Stimulated activated CD8-positive, alpha-beta memory T cell treated with anti-CD3 and anti-CD28 coated beads, Interleukin-2, amount 100 ng/mL, for 1 hour (primary cell): ENCODE measurements at regions not wholly inside any gene's neighbourhood (a gene's known extent, or its start where the extent isn't known, plus 50 kb on each side); places are given as distances from the start of the nearest gene placed in this dataset.

Experiments used
- DNase-seq, 2 donors: peaks; one replicate each; pipeline ENCODE4 v3.0.0-alpha.2; 2020; ENCODE audit warnings: low read depth in 2 of 2

DNA sequence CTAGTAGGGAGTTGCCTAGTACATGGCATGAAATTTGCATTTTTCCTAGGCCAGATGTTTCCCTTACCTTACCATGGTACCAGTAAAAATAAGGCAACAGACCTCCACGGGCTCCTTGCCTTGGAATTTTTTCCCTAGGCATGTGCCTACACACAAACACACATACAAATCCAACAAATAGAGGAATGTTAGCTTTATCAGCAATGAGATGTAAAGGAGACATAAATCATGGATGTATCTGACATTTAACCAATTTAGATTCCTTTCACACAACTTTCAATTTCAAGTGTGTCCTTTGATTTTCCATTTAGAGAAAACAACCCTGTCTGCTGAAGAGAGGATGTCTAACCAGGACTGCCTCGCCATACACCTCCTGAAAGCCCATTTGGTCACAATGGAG lies 209.7 kb upstream of the SP4 start:
- DNase-seq: no peak

DNA sequence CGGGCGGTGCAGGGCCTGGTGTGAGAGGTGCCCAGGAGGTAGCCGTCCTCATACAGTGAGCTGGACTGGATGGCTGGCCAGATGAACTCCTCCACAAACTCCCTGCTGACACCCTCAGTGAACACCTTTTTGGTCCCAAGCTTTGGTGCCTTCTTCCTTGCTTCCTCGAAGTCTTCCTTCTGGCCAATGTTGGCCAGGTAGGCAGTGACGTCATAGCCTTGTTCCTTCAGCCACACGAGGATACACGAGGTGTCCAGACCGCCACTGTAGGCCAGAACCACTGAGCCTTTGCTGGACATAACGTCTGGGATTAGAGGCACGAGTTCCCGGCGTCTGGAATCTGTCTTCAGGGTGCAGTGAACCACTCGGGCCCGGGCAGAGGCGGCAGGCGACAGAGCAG lies 206.8 kb upstream of the SP4 start:
- no peak for DNase-seq

DNA sequence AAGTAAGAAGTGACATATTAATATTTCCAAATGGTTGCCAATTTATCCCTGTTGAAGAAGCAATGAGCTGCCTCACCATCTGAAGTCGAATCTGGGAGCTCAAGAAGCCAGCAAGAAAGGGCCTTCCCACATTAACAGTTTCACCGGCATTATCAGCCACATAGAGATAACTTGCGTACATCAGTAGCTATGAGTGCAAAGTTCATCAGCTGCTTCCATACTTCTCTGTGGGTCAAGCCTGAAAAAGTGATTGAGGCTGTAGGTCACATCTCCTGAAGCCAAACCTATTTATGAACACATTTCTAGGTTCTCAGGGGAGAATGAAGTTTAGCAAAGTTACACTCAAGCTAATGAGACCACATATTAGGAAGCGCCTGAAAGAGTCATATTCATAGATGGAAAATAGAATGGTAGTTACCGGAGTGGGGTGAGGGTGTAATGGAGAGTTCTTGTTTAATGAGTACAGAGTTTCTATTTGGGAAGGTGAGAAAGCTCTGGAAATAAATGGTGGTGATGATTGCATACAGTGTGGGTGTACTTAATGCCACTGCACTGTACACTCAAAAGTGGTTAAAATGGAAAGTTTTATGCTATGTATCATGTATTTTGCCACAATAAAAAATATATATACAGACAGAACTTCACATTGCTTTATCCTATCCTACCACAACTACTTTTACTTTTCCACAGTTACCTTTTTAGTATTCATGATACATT lies 189.3 kb upstream of the SP4 start:
- DNase-seq: no peak

DNA sequence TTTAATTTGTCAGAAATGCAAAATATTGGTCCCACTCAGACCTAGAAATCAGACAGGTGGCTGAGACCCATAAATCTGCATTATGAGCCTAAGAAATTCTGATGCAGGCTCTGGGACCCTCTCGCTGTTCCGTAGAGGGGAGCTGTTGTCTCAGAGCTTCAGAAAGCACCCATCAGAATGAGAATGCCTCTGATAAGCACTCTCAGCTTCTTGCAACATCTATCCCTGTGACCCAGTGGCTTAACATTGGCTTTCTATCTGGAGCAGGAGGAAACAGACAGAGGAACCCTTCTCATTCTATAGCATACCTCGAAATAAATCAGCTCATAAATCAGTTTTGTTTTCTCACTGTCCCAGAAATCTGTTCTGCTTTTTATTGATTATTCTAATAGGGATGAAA lies 184.6 kb upstream of the SP4 start:
- no peak for DNase-seq

DNA sequence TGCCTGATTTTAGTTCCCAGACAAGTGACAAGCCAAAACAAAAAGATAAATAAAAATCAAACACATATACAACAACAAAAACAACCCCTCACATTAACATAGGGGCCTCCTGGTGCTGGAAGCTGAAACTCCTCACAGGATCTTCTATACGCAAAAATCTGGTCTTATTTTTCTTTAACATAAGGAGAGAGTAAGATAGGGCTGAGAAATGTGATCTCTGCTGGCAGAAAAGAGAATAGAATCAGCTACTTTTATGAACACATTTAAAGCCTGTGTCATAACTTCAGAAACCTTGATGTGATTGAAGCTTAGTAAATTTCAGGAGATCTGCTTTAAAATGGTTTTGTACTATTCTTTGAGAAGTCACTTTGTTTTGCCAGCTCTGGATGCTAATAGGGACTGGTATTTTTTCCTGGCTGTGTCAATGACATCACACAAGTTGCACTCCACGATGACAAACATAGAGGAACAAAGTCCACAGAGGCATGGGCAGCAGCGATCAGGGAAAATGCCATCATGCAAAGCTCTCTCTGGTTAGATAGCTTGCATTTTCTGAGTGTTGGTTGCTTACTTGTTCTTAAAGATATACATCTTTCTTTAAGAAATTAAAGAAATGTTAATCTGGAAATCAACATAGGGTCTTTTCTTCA lies 176.6 kb upstream of the SP4 start:
- DNase-seq: no peak

DNA sequence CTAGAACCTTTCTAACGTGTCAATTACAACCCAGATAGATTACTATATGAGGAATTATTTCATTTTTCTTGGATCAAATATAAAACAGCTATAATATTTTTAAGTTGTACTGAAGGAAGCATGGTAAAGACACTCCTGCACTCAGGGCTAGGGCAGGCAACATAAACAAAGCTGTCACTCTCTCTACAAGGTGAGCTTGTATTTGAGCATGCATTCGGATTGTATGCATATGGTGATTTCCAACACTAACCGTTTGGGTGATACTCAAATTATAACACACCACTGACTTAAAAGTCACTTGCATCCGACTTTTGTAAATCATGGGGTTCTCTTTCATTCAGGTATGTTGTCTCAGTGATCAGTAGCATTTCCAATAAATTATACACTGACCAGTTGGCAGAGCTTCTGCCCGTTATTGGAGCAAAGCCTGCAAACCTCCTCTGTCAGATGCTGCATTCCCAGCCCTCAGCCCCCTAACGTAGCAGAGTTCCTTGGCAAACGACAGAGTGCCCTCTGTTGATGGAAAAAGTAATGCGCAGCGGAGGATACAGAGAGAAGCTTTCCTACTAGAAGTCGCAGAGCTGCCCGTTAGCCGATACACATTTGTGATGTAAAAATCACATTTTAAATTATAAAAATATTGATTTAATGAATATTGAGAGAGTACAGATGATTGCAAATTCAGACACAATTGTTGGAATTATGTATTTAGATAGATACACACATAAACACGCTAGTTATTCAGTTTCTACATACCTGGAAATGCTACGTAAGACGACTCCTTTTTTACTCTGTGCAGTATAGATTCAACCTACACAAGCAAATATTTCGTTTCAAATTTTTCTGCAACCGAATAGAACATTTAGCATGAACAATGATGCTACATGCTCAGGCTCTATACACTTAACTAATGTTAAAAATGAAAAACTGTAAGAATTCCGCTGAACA lies 173.9 kb upstream of the SP4 start:
- DNase-seq: no peak

DNA sequence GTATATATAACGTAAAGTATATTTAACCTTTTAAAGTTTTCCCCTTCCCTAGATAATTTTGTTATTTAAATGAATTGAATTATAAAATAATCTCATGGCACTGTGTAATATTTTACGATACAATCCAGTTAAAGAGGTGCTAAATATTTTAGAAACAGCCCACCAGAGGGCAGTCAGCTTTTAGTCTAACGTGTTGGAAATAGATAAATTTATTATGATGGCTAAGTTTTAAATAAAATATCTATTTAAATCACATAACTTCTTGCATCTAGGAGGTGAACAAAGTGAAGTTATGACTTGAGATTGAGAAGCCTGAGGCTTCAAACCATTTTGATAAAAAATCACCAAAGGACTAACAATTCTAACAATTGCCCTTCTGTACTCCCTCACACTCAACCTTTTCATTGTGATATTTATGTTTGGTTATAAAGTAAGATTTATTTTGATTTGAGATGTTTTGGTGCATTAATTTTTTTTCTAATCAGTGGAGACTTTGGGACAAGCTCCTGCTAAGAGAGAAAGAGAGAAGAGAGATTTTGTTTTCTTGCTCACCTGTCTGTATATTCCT lies 171.5 kb upstream of the SP4 start:
- no peak for DNase-seq

DNA sequence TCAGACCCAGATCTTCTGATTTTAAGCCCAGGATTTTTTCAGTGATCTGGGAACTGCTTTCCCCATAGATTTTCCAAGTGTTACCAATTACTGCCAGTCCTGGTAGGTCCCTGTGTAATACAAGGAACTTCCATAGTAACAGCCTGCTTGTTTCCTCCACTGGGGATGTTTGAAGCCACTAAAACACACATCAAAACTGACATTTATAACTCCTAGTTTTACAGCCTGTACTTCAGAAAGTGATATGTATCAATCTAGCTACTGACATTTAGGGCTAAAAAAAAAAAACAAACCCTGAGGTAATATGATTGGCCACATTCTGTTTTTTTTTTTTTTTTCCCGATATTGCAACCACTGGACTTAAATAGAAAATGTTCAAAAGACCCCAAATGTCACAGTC lies 166.9 kb upstream of the SP4 start:
- DNase-seq: no peak

DNA sequence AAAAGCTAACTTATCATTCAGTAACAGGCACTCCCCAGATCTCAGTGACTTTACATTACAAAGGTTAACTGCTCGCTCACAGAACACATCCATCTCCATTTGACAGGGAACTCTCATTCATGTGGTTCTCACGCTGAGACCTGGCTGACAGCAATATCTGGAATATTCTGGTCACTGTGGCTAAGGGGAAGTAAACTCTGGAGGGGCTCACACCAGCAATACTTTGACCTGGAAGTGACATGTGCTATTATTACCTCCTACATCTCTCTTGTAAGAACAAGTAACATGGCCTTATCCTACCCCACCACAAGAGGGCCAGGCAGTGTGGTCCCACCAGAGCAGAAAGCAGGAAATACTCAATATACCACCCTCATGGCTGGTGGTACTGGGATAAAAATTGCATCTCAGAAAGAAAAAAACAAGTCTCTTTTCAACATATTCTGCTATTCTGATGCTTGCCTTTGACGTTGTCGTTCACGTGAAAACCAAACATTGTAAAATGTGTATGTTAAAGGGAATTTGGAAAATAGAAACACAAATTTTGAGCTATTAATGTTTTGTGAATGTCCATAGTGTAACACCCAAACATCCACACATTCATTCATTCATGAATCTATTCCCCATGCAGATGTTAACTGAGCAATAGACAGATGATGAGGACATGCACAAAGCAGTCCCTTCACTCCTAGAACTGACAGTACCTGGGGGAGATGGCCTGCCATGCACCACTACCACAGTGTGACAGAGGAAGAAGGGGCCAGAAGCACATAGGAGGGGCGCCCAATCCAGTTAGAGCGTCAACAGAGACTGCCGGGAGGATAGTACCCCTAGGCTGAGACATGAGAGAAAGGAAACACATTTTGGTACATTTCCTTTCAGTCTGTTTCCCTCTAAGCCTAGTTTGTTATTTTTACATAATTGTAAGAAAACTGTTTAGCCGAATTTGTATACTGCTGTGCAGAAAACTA lies 166.0 kb upstream of the SP4 start:
- DNase-seq: peak in 1 of 2 donors; percentile 8

DNA sequence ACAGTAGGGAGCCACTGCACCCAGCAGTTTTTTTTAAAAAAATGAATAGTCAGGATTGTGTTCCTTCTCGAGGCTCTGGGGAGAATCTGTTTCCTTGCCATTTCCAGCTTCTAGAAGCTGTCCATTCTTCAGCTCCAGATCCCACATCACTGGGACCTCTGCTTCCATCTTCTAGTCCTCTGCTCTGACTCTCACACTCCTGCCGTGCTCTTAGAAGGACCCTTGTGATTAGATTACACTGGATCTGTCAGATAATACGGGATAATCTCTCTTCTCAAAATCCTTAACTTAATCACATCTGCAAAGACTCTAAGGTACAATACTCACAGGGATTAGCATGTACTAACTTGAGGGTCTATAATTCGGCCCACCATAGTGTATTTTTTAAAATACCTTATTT lies 158.9 kb upstream of the SP4 start:
- no peak for DNase-seq

DNA sequence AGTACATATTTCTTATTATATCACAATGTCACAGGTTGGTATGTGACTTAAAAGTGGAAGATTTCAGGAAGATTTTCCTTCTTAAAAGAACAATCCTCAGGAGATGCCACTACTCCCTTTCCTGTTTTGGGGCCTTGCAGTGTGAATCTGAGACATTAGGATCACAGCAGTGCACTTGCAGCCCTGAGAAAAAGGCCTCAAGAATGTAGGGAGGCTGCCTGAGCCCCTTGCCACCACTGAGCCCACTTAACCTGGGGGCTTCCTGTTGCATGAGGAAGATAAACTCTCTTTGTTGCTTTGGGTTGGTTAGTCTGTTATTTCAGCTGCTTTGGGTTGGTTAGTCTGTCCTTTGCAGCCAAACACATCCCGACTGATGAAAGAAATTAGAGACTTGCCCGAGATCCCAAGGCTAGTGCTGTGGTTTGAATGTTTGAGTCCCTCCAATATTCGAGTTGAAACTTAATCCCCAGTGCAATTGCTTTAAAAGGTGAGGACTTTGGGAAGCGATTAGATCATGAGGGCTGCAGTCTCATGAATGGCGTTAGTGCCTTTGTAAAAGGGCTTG lies 151.3 kb upstream of the SP4 start:
- no peak for DNase-seq

DNA sequence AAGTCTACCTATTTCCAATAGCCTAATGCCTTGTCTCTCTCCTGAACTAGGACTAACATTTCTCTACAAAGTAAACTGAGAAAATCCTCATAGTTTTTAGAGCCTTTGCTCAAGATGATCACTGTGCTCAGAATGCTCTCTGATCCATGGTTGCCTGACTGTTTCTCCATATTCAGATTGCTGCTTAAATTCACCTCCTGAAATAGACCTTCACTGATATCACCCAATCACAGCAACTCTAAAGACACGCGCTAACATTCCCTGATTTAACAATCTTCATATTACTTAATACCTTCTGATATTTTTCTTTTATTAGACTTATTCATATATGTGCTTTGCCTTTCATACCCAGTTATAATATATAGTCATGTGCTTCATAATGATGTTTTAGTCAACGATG lies 148.9 kb upstream of the SP4 start:
- DNase-seq: no peak

DNA sequence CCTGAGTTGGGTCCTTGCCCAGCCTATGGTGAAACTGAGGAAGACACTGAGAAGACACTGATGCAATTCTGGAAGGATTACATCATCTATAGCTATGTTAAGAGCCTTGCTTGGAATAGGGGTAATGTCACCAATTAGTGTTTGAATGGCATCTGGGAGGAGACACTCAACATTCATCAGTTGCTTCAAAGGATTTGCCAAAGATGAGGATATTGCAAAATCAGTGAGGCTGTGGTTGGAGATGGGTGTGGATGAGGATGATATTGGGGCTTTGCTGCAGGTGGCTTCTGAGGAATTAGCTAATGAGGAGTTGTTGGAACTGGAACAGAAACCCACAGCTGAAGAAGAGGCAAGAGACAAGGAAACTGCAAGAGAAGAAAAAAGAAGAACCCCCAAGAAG lies 146.7 kb upstream of the SP4 start:
- no peak for DNase-seq

DNA sequence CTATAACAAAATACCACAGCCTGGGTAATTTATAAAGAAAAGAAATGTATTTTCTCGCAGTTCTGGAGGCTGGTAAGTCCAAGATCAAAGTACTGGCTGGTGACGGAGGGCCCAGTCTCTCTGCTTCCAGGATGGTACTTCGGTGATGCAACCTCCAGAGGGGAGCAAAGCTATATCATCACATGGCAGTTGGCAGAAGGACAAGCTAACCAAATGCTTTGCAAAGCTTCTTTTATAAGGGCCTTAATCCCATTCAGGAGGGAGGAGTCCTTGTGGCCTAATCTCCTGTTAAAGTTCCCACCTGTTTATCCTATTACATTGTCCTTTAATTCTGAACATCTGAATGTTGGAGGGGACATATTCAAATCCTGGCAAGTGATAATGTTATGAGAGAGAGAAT lies 134.1 kb upstream of the SP4 start:
- DNase-seq: no peak

DNA sequence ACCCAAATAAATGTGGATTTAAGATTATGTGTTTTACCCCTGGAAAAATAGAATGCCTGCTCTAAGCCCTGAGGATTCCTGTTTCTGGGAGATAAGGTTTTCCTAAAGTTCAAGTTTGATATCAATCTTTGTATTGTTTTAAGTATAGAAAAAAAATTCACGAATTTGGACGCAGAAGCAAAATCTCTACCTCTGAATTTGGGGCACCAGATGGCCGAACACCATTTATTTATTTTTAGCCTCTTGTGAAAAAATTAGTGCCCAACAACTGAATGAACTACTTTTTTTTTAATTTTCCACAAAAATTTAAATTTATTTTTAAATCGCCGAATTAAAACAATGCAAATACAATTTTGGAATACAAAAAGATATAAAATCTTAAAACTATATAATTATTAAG lies 128.1 kb upstream of the SP4 start:
- no peak for DNase-seq

DNA sequence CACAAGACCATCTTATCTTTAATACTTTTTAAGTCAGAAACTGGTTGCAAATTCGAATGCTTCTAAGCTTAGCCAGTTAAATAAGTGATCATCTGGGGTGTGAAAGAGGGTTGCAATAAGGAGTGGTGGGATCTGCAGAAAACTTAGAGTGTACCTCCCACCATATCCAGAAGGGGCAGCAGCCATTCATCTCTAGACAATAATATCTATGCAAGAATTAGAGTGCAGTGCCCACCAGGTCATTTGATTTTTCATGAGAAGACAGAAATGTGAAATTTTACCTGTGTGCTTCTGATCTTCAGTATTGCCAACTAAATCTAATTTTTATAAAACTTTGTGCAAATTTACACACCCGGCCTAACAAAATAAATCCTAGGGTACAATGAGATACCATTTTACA lies 127.2 kb upstream of the SP4 start:
- DNase-seq: no peak

DNA sequence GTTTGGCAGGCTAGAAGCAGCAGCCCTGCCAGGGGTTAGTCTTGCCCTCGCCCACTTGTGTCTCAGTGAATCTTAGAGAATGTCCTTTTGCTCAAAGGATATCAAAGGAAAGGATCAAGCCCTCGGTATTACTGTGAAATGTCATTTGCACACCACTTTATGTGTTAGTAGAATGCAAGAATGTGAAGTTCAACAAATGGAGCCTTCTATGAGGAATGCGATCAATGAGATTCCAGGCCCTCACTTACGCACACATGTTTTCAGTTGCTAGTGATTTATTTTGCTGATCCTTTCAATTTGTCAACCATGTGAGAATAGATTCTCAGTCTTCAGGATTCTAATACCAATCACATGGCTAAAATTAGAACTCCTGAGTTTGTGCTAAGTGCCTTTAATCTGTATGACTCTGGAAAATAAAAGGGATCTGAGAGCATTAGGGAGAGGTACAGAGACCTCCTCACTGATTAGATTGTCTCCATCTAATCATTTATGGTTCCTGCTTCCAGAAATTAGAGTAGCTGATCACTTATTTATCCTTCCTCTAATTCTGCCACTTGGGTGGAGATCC lies 123.0 kb upstream of the SP4 start:
- DNase-seq: no peak

DNA sequence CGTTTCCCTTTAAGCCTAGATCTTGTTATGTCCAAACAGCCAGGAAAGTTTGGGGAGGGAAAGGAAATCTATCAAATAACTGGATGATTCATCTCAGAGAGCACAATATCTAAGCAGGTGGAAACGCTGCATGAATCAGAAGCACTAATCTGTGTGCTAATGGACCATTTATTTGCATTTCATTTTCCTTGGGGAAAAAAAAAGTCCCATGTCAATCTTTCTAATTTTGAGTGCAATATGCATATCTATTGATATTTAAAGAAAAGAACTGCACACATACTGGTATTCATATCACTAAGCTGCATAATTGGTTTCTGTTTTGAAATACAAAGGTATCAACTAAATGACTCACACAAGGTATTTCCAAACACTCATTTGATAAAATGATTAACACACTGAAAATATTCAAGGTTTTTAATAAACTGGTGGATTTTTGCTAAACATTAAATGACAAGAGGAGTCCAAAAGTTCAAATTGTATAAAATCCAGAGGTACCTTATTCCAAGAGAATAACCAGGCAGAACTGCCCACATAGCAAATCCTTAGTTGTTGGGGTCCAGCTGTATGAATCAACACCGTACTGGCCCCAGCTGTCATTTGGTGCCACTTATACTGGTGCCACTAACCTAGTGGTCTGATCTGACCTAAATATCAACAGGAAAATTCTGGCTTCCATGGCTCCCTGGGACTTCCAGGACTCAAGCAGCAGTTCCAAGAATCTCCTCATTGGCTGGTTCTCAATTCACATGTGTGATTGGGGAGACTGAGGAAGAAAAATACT lies 122.2 kb upstream of the SP4 start:
- DNase-seq: no peak

DNA sequence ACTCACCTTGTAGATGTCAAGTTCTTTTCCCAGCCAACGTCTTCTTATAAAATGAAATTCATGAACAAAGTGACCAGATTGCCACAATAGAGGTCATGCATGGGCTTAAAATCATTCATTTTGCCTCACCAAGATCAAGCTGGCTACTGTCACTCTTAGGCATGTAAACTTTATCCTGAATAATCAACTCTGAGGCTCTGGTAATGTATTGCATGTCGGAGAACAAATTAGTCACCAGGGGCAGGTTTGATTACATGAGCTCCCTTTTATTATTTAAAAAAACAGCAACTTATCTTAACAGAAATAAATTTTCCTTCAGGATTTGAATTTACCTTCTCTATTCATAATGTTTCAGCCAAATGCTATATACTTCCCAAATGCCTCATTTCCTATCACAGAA lies 112.9 kb upstream of the SP4 start:
- DNase-seq: no peak
